GM19468 (cell line): ENCODE measurements at regions not wholly inside any gene's neighbourhood (a gene's known extent, or its start where the extent isn't known, plus 50 kb on each side); places are given as distances from the start of the nearest gene placed in this dataset.

Experiments used
- ATAC-seq: cut with Tn5 transposase; IDR thresholded peaks from one replicate; pipeline ENCODE4 v1.9.1; 2021; ENCODE audit warnings: mild to moderate bottlenecking, moderate library complexity, moderate number of reproducible peaks; ENCODE audit not compliant: unreplicated experiment; ENCODE audit errors: extremely low read depth

DNA sequence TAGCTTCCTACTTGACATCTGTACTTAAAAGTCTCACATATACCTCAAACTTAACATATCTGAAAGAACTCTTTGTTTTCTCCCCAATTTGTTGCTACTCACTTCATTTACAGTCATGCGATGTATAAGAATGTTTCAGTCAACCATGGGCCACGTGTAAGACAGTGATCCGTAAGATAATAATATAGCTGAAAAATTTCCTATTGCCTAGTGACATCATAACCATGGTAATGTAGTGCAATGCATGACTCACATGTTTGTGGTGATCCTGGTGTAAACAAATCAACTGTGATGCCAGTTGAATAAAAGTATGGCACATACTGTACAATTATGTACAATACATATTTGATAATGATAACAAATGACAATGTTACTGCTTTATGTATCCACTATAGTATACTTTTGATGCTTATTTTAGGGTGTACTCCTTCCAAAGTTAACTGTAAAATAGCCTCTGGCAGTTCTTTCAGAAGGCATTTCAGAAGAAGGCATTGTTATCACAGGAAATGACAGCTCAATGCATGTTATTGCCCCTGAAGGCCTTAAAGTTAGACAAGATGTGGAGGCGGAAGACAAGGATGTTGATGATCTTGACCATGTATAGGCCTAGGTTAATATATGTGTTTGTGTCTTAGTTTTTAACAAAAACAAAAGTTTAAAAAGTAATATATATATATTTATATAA is 579.0 kb downstream of the EPHA7 start:
- ATAC-seq = no peak

GRCh38 chr6:92828788-92829187 is 590.6 kb downstream of the EPHA7 start:
- ATAC-seq = no peak

DNA sequence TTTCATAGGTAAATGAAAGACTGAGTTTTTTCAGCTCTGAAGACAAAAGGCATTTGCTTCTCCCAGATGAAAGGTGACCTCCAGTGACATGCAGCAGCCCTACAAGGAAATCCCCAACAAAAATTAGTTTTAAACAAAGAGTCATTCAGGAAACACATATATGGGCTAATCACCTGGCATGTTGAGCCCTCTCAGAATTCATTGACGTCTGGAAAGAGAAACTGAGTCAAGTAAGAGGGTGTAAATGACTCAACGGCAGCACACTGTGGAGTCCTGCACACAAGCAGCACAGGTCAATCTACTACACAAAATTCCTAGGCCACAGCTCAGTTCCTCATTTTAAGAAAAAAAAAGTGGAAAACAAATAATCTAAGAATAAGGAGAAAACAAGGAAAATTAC is 592.3 kb downstream of the EPHA7 start:
- ATAC-seq = no peak

DNA sequence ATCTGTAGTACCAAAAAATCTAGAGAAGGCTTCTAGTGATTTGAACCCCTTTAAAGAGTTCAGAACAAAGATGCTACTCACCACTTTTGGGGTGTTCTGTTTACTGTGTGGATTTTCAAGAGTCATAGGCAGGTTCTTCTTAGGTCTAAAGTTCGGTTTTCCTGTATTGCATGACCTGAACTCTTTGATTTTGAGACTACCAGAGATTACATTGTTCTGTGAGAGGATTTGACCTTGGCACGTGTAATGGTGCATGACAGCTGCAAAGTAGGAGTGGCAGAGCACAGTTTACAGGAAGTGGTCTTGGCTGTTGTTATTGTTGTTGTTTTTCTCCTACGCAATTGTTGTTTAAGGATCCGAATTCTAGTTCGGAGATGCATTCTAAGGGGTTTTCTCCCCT is 592.7 kb downstream of the EPHA7 start:
- no peak for ATAC-seq

DNA sequence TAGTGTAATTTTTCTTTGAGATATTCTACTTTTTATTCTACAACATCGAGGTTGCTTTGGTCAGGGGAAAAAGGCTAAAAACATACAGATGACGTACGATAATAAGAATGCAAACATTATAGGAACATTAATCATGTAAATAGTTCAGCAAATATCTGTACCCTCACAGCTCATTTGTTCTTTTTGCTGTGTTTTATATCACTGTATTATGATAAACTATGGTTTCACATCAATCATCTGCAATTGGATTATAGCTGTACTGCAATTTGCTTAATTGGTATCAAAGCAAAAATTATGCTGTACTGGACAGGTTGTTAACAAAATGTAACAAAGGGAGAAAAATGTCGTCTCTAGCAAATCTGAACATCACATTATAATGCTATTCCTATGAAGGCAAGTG is 597.1 kb downstream of the EPHA7 start:
- no peak for ATAC-seq

DNA sequence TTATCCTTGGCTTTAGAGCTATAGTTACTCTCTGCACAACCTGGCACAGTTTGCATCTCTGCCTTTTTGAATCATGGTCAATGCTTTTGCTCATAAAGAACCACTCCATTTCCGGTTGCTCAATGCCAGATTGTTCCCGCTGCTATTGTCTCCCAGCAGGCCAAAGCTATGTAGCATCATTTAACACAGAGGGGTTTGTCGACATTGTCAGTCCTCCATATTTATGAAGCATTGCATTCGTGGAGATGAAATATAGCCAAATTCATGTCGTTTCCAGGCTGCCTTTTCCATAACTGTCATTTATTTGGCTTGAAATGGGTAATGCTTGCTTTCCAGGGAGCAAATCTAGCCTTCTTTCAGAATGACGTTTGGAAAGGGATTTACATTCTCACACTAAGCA is 598.8 kb downstream of the EPHA7 start:
- no peak for ATAC-seq

- peak; percentile 89 for ATAC-seq
These were observed 608.4 kb downstream of the EPHA7 start for GRCh38 chr6:92810913-92811312.

DNA sequence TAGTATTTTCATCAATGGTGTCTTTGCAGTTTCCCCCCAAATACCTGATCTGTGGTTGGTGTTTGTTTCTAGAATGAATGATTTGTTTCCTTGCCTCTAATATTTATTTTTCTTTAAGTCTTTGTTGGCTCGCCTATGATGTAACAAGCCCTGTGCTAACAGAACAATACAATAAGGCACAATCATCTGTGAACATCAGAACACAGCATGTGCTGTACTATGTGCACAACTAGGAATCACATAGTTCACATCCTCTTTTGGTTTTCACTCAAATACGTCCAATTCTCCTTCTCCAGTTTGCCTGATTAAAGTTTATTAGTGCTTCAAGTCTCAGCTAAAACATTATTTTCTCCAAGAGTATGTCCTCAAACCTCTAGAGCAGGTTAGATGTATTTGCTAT is 613.1 kb downstream of the EPHA7 start:
- ATAC-seq = no peak

- ATAC-seq = no peak
These were observed 628.0 kb downstream of the EPHA7 start for GRCh38 chr6:92791403-92791802.

DNA sequence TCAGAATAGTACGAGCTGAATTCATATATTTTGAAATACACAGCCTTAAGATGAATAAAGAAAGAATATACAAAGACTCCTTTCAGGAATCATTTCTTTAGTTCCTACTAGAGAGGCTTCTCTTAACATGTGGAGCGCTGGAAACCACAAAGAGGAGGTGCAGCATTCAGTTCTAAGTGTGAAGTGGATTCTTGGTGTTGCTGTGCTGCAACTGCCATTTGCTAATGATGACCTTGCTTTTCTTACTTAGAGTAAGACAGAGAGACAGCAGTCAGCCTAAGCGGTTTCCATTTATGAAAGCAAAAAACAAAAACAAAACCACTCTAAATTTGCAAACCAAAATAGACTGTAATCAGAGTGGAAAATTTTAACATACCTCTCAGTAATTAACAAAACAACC is 629.0 kb downstream of the EPHA7 start:
- ATAC-seq = no peak

DNA sequence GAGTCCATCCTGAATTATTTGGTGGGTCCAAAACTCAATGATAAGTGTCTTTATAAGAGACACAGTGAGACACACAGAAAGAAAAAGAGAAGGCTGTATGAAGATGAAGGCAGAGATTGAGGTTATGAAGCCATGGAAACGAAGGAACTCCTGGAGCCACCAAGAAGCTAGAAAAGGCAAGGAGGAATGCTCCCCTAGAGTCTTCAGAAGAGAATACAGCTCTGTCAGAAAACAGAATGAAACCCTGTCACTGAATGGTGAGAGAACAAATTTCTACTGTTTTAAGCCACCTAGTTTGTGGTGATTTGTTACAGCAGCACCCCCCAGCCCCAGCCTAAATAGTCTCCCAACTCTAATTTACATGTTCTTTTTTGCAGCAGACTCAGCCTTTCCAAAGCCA is 635.1 kb downstream of the EPHA7 start:
- no peak for ATAC-seq

- no peak for ATAC-seq
These were observed 639.6 kb downstream of the EPHA7 start for GRCh38 chr6:92779746-92780145.

DNA sequence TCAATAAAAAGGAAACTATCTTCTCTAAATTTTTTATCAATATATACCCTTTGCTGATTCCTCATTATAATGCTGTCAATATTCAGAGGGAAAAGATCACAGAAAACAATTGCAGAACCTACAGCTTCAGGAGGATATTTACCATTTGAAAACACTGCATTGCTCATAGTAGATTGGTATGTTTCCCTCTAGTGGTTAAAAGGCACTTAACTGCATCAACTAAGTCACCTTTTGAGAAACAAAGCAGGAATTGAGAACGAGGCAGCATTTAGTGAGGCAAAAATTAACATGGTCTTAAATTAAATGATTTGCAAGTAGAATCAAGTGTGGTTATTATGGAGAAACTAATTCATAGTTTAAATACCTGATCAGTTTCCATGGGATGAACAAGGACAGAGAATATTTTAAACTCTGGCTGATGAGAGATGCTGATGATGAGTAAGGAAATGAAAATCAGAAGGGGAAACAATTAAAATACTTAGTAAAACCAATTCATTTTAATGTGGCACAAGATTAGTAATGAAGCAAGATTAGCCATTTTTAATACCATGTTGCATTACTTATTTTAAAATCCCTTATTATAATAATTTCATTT is 642.1 kb downstream of the EPHA7 start:
- no peak for ATAC-seq

GRCh38 chr6:92770540-92770939 is 648.8 kb downstream of the EPHA7 start:
- ATAC-seq = no peak

DNA sequence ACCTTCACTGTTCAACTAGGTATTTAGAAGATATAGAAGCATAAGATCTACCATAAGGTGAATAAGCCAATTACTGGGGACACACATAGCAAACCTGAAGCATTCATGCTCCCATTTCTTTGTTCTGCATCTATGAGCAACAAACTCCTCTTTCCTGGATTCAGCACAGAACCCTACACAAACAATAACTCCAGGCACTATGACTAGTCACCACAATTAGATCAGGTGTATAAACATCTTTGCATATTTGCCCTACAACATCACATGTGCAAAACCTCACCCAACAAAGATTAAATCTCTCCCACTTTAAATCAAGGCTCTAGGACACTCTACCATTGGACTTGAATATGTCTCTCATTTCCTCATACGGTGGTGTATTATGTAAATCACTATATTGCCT is 652.3 kb downstream of the EPHA7 start:
- ATAC-seq = no peak

GRCh38 chr6:92763680-92764079 is 655.7 kb downstream of the EPHA7 start:
- ATAC-seq = no peak

GRCh38 chr6:92763274-92763584 is 656.1 kb downstream of the EPHA7 start:
- no peak for ATAC-seq

GRCh38 chr6:92762443-92763273 is 656.7 kb downstream of the EPHA7 start:
- no peak for ATAC-seq

DNA sequence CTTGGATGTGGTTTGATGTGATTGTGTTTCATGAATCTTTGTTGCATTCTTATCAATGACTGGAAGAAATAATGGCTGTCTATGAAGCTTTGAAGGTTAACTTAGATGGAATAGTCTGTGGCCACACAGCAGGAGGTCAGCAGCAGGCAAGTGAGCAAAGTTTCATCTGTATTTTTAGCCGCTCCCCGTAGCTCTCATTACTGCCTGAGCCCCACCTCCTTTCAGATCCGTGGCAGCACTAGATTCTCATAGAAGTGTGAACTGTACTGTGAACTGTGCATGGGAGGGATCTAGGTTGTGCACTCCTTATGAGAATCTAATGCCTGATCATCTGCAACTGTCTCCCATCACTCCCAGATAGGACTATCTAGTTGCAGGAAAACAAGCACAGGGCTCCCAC is 660.2 kb downstream of the EPHA7 start:
- no peak for ATAC-seq

- ATAC-seq = no peak
These were observed 661.4 kb downstream of the EPHA7 start for GRCh38 chr6:92757925-92758324.

GRCh38 chr6:92756912-92757311 is 662.4 kb downstream of the EPHA7 start:
- ATAC-seq = no peak

GRCh38 chr6:92753956-92754355 is 665.4 kb downstream of the EPHA7 start:
- ATAC-seq = no peak
